Cortex of kidney (tissue), 1 donor: ENCODE measurements at regions not wholly inside any gene's neighbourhood (a gene's known extent, or its start where the extent isn't known, plus 50 kb on each side); places are given as distances from the start of the nearest gene placed in this dataset.

ENCODE experiments used
- DNase-seq: peaks from one replicate; lab custom pipeline; 2025; lab: John Stamatoyannopoulos, UW

DNA sequence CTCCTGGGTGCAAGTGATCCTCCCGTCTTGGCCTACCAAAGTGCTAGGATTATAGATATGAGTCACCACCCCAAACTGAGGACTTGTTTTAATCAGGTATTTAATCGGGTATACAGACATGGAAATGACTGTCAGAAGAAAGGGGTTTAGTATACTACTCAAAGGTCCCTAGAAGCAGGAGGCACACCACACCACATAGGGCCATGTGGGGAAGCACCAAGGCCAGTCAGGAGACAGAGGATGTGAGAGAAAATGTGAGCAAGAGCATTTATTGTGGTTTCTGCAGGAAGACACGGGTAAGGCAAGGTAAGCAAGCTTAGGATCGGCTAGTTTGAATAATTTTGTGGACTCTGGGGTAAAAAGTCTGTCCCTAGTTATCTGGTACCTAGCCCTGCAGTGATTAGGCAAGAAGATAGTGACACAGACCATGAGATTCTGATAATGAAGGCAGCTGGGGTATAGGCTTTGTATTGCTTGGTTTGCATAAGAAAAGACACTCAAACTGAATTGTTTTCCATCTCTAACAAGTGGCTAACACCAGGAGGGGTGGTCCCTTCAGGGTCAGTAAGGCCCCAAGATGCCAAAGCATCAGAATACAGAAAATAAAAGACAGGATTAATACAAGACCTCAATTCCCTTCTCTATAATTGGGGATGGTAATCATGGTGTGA lies 408.8 kb upstream of the F9 start:
- DNase-seq: no peak

DNA sequence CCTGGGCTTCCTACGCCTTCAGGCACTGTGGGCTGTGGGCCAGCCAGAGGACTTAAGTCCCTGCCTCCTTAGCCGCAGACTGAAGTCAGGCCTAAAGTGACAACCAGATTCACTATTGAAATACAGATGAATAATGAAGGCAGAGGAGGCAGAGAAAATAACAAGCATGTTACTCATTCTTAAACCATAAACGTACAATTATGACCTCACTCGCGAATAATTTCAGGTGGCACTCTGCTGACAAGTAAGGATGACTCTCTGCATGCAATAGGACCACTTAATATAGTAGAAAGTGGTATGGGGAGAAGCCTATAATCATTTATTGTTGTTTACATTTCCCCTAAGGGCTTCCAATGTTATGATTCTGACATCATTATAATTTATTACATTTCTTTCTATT lies 409.2 kb upstream of the FGF13 start:
- no peak for DNase-seq

DNA sequence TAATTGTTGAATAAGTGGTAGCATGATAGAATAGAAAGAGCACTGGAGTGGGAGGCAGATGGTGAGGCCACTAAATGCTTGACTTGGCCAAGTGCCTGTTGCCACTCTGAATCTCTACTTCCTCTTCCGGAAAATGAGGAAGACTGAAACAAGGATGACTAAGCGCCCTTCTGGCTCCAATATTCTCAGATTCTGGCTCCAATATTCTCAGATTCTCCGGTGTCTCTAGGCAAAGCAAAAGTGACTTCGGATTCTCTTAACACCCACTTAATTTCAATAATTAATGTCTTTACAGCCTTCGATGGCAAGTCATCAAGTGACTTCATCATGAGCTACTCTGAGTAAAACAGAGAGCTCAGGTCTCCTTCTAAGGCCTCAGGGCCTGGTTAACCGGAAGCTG lies 402.2 kb upstream of the FGF13 start:
- no peak for DNase-seq

DNA sequence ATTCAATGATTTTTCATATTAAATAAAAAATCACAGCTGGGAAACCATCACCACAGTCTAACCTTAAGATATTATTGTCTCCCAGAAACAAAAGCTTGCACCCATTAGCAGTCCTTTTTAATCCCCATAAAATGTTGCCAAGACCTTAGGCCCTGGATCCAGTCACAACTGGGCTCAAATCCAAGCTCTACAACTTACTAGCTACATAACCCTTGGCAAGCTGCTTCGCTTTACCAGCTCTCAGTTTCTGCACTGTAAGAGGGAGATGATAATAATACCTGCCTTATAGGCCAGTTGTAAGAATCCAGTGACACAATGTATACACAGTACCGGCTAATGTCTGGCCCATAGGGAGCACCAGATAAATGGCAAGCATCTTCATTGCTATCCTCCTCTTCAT lies 400.9 kb upstream of the FGF13 start:
- DNase-seq: no peak

DNA sequence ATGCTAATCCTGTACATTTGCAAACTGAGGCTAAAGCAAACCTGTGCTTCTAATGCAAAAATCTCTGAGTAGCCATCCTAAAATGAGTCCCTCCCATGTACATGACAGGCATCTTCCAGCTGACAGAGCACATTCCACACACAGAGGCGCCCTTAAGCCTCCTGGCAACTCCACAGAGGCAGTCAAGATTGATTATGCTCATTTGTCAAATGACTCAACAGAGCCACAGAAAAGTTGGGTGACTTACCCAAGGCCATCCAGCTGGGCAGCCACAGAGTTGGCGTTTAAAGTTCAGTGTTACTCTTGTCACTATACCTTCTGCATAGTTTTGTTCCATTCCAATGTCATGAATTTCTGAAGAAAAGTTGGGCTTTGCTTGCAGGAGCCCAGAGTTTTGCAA lies 394.6 kb upstream of the FGF13 start:
- DNase-seq: no peak

DNA sequence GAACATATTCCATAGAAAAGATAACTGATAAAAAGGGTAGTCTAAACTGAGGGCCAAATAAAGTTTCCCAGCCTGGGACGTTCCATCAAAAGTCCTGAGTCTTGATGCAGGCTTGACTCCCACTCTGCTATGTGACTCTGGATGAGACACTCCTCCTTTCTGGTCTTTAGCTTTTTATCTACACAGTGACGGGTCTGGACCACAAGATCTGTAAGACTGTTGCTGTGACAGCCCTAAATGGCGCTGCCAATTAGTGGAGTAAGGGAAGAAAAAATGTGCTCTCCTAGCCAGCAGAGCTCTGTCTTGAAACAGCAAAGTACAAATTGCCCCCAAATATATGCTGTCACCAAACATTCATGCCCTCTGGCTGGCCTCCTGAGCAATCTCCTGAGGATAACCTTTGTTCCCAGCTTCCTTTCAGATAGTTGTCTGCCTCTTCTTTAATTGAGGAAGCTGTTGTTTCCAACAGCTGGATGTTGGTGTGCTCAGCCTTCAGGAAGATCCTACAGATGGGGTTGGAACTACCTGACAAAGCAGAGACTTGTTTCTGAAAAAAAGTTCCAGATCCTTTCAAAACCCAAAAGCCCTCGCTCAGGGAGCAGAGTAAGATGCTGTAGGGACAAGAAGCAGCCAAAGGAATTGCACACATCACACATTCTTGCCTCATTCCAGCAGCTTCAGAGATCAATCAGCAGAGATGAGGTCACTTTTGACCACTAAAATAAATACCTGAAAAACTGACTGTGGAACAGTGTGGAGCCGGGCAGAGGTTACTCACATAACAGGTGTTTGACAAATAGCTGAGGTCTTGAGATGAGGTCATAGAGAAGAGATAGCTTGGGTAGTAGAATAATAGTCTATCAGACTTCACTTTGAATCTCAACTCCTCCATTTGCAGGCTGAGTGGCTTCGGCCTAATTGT lies 383.4 kb upstream of the FGF13 start:
- no peak for DNase-seq

DNA sequence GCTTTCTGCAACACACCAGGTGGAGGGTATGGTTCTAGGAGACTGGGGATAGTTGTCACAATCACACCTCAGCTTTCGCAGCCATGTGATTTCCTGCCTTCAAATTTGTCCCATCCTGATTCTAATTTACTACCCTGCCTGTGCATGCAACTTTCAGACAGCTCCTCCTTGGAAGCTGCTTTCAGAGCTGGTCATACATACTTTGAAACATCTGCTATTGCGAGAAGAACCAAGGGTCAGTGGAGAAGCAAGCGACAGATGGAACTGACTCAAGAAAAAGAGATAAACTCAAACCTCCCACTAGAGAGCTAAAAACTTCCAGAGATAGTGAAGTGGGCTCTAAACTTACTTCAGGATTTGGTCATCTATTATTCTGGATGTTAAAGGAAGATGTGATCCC lies 381.7 kb upstream of the FGF13 start:
- no peak for DNase-seq

DNA sequence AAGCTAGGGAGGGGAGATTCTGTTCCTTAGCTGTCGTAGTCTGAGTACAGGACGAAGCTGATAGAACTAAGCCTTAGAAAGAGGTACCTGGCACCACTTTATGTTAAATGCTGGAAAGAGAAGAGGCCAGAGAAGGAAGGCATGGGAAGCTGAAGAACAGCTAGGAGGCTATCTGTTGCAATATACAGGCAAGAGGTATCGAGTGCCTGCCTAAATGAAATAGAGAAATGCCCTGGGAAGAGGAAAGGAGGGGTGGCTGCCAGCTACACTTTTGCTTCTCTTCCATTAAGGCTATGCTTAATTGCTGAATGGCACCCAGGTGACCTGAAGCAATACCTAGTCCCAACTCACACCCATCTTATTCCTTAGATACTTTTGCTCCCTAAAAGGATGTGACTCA lies 380.4 kb upstream of the FGF13 start:
- no peak for DNase-seq

DNA sequence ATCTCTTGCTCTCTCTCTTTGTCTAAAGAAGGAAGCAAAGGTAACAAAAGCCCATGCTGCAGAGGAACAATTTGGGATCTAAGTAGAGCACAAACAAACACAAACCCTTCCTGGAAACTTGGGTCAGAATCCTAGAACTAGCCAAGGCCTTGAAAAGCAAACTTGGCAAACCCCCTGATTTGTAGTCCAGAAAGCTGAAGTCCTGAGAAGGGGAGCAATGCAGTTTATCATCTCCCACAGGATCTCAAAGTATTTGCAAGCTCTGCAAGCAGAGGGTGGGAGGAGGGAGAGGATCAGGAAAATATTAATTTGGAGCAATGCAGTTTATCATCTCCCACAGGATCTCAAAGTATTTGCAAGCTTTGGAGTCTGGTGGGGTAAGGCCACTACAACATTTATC lies 379.5 kb upstream of the FGF13 start:
- DNase-seq: no peak

DNA sequence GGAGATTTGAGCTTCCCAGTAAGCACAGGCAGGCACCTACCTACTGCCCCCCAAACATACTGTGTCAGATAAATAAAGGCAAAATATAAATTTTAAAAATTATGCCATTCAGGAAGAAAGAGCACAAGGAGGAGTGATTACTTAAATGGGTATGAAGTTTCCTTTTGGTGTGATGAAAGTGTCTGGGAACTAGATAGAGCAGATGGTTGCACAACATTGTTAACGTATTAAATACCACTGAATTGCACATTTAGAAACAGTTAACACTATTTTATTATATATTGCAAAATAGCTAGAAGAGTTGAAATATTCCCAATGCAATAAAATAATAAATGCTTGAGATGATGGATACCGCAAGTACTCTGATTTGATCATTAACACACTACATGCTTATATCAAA lies 374.7 kb upstream of the FGF13 start:
- no peak for DNase-seq

DNA sequence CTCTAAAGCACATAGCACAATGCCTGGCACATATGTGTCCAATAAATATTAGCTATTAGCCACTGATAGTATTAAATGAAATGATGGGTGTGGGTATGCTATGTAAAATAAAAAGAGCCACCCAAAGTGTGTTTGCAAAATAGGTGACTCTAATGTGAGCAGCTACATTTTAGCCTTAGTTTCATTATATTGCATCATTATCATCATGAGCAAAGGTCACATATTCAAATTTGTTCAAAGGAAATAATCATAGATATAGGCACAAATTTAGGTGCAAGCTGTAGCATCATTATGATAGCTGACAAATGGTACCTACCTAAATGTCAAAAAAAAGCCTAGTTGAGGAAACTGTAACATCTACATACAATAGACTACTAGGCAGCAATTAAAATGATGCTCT lies 373.9 kb upstream of the FGF13 start:
- no peak for DNase-seq

DNA sequence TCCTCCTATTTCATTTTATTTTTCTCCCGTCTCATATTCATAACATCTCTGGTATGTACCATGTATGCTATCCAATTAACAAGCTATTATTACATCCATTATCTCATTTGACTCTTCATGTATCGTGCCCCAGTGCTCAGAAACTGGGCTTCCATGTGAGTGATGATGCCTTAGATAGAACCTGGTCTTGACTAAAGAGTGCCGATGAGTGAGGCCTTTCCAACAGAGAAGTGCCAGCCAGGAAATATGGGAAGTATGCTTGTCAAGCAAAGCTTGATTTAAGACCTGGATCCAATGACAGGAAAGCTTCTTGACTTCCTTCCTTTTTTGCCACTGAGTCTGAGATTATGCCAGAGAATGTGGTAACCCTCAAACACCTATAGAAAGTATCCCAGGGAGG lies 371.7 kb upstream of the FGF13 start:
- DNase-seq: no peak

DNA sequence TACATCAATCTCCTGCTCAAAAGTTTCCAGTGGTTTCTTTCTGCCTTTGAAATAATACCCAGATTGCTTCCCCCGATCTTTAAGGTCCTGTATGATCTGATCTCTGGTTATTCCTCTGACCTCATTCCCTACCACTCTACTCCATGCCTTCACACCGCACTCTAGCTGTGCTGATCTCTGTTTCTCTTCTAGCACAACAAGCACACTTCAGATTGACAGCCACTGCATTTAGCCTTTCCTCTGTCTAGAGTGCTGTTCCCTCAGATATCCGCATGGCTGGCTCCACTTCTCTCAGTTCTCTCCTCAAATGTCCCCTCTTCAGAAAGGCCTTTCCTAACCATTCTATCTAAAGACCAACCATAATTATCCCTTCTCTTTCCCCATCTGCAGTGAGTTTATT lies 370.4 kb upstream of the FGF13 start:
- DNase-seq: no peak

DNA sequence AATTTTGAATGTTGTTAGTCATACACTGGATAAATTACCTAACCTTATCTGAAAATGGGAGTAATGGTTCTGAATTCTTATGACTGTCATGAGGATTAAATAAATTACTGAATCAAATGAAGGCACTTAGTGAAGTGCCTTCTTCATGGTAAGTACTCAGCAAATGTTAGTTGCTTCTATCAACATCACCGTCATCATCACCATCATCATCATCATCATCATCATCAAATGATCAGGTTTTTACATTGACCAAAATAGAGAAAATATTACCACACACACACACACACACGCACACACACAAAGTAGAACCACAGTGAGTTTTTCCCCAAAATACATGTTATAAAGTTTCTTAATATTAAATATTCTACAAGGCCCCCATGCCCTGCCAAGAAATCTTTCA lies 368.3 kb upstream of the FGF13 start:
- DNase-seq: no peak

DNA sequence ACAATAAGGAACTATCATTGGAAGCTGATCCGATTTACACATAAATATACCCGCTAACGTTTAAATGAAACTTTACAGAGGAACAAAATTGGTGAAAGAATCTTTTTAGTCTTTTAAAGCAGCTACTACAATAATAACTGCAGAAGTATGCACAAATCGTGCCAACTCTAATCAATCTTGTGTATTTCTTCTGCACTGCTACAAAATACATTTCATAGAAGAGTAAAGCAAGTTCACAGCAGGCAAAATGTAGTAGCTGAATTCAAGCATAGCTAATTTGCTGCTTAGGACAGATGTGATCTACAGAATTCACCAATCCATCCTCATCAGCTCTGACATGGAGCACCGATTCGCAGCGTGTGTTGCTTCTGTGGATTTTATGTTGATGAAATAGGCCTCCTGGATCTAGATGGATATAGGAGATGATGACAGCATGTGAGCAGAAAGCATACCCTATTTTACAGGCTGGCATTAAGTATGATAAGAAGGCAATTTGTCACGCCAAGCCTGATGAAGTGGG lies 367.3 kb upstream of the FGF13 start:
- no peak for DNase-seq

DNA sequence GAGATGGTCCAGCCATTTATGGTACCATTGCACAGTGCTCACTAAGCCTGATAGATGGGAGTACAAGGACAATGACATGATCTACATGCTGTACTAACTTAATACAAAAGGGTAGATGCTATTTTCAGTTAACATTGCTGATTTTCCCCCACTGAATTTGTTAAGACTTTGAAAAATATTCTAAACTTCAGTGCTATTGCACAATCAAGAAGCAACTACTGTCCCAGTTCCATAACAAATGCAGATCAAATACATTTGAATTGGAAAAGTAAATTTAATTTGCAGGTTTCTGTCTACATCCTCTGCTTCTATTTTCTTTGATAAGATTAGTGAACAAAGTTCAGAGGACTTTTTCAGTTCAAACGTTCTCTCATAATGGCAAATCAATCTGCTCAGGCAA lies 366.8 kb upstream of the FGF13 start:
- DNase-seq: no peak

DNA sequence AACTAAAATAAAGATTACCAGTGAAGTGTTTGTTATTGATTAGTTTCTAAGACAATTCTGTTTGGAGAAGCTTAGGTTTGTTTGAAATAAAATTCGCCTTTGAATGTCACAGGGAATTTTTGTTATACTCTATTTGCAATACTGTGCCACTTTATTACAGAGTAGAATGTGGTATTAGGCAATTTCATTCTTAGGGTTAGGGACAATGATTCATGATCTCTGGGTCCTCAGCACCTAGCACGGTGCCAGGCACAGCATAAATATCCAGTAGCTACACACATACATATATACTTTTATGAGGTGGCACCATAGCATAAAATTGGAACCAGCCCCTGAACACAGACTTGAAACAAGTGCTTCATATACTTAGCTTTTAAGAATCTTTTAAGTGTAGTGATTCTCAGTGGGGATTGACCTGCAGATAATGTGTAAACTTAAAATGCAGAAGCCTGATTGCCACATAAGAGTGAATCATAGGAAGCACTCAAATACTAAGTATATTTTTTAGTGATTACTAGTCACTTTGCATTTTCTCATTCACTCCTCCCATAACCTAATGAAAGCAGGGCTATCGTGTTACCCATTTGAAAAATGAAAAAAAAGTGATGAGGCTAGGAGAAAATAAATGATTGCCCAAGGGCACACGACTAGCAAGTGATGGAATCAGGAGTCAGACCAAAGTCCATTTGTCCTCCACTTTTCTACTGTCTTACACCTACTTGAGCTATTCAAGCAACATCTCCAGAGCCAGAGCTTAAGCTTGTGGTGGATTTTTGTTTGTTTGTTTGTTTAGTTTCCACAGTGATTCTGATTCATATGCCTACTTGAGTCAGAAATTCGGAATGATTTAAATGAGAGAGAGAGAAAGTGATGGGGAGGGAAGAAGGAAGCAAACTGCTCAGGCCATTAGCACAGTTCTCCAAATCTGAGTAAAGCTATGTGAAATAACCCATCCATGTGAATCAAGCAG lies 366.0 kb upstream of the FGF13 start:
- no peak for DNase-seq

DNA sequence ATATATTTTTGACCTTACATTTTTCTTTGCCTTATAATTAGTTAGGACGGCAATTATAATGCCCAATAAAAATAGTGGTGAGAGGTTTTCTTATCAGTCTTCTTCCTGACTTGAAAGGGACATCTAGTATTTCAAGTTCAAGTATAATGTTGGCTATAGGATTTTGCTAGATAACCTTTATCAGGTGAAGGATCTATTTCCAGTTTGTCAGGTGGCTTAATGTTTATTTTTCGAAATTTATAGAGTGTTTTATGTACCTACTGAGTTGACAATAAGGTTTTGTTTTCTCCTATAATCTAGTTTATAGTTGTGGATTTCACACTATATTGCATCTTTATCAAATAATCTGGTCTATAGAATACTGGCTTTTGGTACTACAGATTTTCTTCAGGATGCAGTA lies 351.8 kb upstream of the FGF13 start:
- no peak for DNase-seq

DNA sequence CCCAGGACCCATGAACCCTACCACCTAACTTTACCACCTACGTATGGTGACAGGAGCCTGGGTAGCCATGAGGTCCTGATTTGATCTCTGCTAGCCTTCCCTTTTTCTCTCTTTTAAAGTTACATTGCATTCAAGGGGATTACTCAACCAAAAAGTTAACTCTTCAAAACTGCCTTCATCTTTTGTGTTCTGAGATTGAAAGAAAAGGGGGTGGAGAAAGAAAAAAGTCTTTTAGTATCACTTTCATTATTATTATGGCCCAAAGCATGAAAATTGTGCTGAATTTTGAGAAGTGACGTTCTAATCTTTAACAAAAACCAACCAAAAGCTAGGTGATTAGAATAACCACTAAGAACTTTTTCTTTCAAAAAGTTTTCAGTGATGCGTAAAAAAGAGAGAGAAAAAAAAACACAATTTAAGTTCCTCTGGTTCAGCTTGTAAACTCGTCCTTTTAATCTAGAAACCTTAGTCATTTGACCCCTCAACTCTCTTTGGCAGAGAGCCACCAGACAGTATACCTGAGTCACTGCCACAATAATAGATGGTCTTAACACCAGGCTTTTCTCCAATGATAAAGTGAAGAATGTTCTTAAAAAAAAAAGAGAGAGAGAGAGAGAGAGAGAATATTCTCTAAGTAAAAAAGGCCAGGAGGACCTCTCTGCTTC lies 347.4 kb upstream of the FGF13 start:
- no peak for DNase-seq

DNA sequence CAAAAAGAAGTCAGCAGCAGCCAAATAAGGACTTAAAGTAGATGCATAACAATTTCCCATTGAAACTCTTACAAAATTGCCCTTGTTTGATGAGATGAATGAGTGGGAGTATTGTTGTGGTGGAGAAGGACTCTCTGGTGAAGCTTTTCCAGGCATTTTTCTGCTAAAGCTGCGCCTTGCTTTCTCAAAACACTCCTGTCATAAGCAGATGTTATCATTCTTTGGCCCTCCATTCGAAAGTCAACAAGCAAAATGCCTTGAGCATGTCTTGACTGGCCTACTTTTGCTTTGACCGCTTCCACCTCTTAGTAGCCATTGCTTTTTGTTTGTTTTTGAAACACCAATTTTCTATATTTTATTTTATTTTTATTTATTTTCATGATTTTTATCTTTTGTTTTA lies 340.9 kb upstream of the FGF13 start:
- DNase-seq: no peak

DNA sequence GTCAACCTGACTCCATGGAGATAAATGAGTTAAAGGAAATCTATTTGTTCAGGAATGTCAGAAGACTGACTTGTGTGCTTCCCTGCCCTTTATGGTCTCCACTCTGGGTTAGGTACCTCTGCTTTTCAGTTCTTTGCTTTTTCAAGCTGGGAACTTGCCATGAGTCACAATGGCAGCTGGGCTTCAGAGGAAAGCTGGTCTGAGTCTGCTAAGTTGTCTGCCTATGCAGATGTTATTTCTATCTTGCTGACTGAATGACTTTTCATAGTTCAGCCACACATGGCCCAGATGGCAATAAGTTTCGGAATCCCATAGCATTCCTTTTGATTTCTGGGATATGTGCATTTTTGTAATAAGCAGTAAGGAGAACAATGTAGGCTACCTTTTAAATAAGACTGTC lies 337.9 kb upstream of the FGF13 start:
- no peak for DNase-seq

DNA sequence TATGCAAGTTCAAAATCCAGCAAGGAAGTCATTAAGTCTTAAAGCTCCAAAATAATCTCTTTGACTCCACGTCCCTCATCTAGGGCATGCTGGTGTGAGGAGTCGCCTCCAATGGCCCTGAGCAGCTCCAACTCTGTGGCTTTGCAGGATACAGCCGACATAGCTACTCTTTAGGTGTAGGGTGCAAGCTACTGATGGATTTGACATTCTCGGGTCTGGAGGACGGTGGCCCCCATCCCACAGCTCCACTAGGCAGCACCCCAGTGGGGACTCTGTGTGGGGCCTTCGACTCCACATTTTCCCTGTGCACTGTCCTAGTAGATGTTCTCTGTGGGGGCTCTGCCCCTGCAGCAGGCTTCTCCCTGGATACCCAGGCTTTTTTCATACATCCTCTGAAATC lies 333.2 kb upstream of the FGF13 start:
- no peak for DNase-seq
